CD14-positive monocyte (primary cell): ENCODE measurements at regions not wholly inside any gene's neighbourhood (a gene's known extent, or its start where the extent isn't known, plus 50 kb on each side); places are given as distances from the start of the nearest gene placed in this dataset.

Experiments used
- DNase-seq, 3 donors: peaks; one replicate each; pipeline ENCODE4 v3.0.0-alpha.2; 2011 to 2022
- H2AFZ ChIP-seq: 2 replicates; pipeline ENCODE4 v1.6.0; 2012; ENCODE audit warnings: mild to moderate bottlenecking, low read depth, low read length, inconsistent platforms; ENCODE audit not compliant: insufficient read depth, poor library complexity, severe bottlenecking
- H3K27ac ChIP-seq, 2 donors: 1 replicate in 1 of 2; 2 replicates in 1 of 2; pipeline ENCODE4 v1.5.1; 2012 to 2013; ENCODE audit warnings: low read length in 2 of 2, control low read depth in 1 of 2, inconsistent platforms in 1 of 2, low read depth in 1 of 2, mild to moderate bottlenecking in 1 of 2
- H3K27me3 ChIP-seq, 2 donors: one replicate each; pipeline versions ENCODE4 v1.6.0 to v1.6.1; 2011 to 2013; ENCODE audit warnings: low read length in 2 of 2; ENCODE audit not compliant: control insufficient read depth in 2 of 2, insufficient read depth in 2 of 2
- H3K36me3 ChIP-seq, 2 donors: replicated peaks in 1 of 2; 1 replicate in 1 of 2; 2 replicates in 1 of 2; pipeline versions ENCODE4 v1.5.1 to v1.6.1; 2012 to 2013; ENCODE audit warnings: low read length in 2 of 2, control low read depth in 1 of 2, inconsistent platforms in 1 of 2, mild to moderate bottlenecking in 1 of 2; ENCODE audit not compliant: insufficient read depth in 2 of 2, control insufficient read depth in 1 of 2
- H3K4me1 ChIP-seq, 2 donors: 1 replicate in 1 of 2; 2 replicates in 1 of 2; pipeline versions ENCODE4 v1.5.1 to v1.6.1; 2012 to 2013; ENCODE audit warnings: low read length in 2 of 2, control low read depth in 1 of 2, inconsistent platforms in 1 of 2, mild to moderate bottlenecking in 1 of 2, moderate library complexity in 1 of 2; ENCODE audit not compliant: insufficient read depth in 2 of 2, control insufficient read depth in 1 of 2
- H3K4me2 ChIP-seq: replicated peaks from 2 replicates; pipeline ENCODE3; 2012; ENCODE audit warnings: low read length, moderate library complexity, mild to moderate bottlenecking; ENCODE audit not compliant: poor library complexity, severe bottlenecking; ENCODE audit errors: extremely low read depth
- H3K4me3 ChIP-seq, 3 experiments: fragments of 200-600 bp in 1 of 3; sonication (generic) in 1 of 3; replicated peaks in 1 of 3; 1 replicate in 2 of 3; 2 replicates in 1 of 3; pipeline ENCODE4 v1.5.1; 2011 to 2013; ENCODE audit warnings: low read length in 3 of 3, mild to moderate bottlenecking in 3 of 3, control low read depth in 2 of 3, low read depth in 2 of 3, inconsistent platforms in 1 of 3, moderate library complexity in 1 of 3
- H3K79me2 ChIP-seq: 2 replicates; pipeline ENCODE4 v1.6.0; 2012; ENCODE audit warnings: mild to moderate bottlenecking, control low read depth, inconsistent platforms, low read length, moderate library complexity; ENCODE audit not compliant: insufficient read depth
- H3K9ac ChIP-seq: 2 replicates; pipeline ENCODE4 v1.6.0; 2017; ENCODE audit warnings: low read length, mild to moderate bottlenecking; ENCODE audit not compliant: insufficient read depth, poor library complexity, severe bottlenecking
- H3K9me3 ChIP-seq, 2 donors: replicated peaks in 1 of 2; 1 replicate in 1 of 2; 2 replicates in 1 of 2; pipeline versions ENCODE4 v1.5.1 to v1.6.1; 2012 to 2013; ENCODE audit warnings: low read length in 2 of 2, control low read depth in 1 of 2; ENCODE audit not compliant: control insufficient read depth in 1 of 2, insufficient read depth in 1 of 2
- H4K20me1 ChIP-seq: 2 replicates; pipeline ENCODE4 v1.6.0; 2012; ENCODE audit warnings: mild to moderate bottlenecking, low read length, control low read depth, moderate library complexity; ENCODE audit not compliant: insufficient read depth
- H3K27ac Mint-ChIP-seq, 7 donors: one replicate each; pipeline ENCODE4 v1.8.0; 2020; ENCODE audit warnings: mild to moderate bottlenecking in 7 of 7, mixed read lengths in 7 of 7, moderate library complexity in 6 of 7, inconsistent platforms in 2 of 7
- H3K27me3 Mint-ChIP-seq, 3 donors: one replicate each; pipeline ENCODE4 v1.8.0; 2021 to 2022; ENCODE audit warnings: low read depth in 3 of 3, mild to moderate bottlenecking in 3 of 3, mixed read lengths in 3 of 3, moderate library complexity in 3 of 3, inconsistent platforms in 1 of 3
- H3K36me3 Mint-ChIP-seq, 2 donors: one replicate each; pipeline ENCODE4 v1.8.0; 2020; ENCODE audit warnings: mixed read lengths in 2 of 2, inconsistent platforms in 1 of 2, mild to moderate bottlenecking in 1 of 2
- H3K4me1 Mint-ChIP-seq: one replicate; pipeline ENCODE4 v1.8.0; 2020; ENCODE audit warnings: mild to moderate bottlenecking, mixed read lengths
- H3K4me3 Mint-ChIP-seq, 2 donors: one replicate each; pipeline ENCODE4 v1.8.0; 2020; ENCODE audit warnings: mild to moderate bottlenecking in 2 of 2, mixed read lengths in 2 of 2, moderate library complexity in 1 of 2
- H3K9me3 Mint-ChIP-seq, 7 donors: one replicate each; pipeline ENCODE4 v1.8.0; 2020 to 2022; ENCODE audit warnings: mixed read lengths in 7 of 7, mild to moderate bottlenecking in 6 of 7, moderate library complexity in 6 of 7, inconsistent platforms in 2 of 7
- CTCF ChIP-seq: fragments of 200-600 bp; IDR thresholded peaks from one replicate; pipeline ENCODE4 v1.8.0; 2022; ENCODE audit warnings: antibody characterized with exemption, mild to moderate bottlenecking
- WGBS: methylation state at CpG from one replicate; pipeline ENCODE4 v1.1.5; 2013; ENCODE audit warnings: missing lambda C conversion rate; ENCODE audit not compliant: insufficient coverage; 5-methylcytosine and 5-hydroxymethylcytosine counted together
- intact Hi-C, 2 donors: fragments of 100-400 bp; cut with micrococcal nuclease; formaldehyde crosslinking; loops; one replicate each; pipeline versions ENCODE4 v1.15.0 to v1.15.1; 2023

- Mint-ChIP-seq H3K9me3 (peaks cover 0 to 2% (median 0%) of the 10 kb centered on the region in 7 donors), H3K27ac (no peak overlapping the region), H3K4me1 (no peaks in the 10 kb centered on the region), H3K27me3 (peaks cover 0 to 8% (median 7%) of the 10 kb centered on the region in 3 donors), H3K4me3 (no peak overlapping the region), H3K36me3 (no peaks in the 10 kb centered on the region)
- no peak for TF ChIP-seq CTCF
- H3K4me1 ChIP-seq, result no peaks in the 10 kb centered on the region
- no peak overlapping the region for H3K27ac ChIP-seq
- H3K4me3 ChIP-seq, result no peak overlapping the region
- no peaks in the 10 kb centered on the region for H3K27me3 ChIP-seq
- no peaks in the 10 kb centered on the region for H4K20me1 ChIP-seq
- DNase-seq, result no peak
- H3K9ac ChIP-seq, result no peak overlapping the region
- no peaks in the 10 kb centered on the region for H3K79me2 ChIP-seq
- H3K36me3 ChIP-seq, result no peaks in the 10 kb centered on the region
- WGBS, result no CpG with 5 or more reads among the region's 6 CpGs
- intact Hi-C loops, result no loop called here
- no peak overlapping the region for H2AFZ ChIP-seq
- H3K9me3 ChIP-seq, result no peaks in the 10 kb centered on the region
- no peak overlapping the region for H3K4me2 ChIP-seq
These were observed 497.5 kb downstream of the BCOR start for GRCh38 chrX:39600222-39600621.

GRCh38 chrX:39601231-39602177 is 496.3 kb downstream of the BCOR start:
- no peaks in the 10 kb centered on the region for H3K36me3 ChIP-seq
- H3K79me2 ChIP-seq, result no peaks in the 10 kb centered on the region
- H3K9ac ChIP-seq, result no peak overlapping the region
- no peaks in the 10 kb centered on the region for H3K4me1 ChIP-seq
- no peak overlapping the region for H3K27ac Mint-ChIP-seq
- TF ChIP-seq CTCF, result no peak
- H3K4me3 ChIP-seq, result no peak overlapping the region
- no peak overlapping the region for H2AFZ ChIP-seq
- 93% methylated on average over 5 of the region's 19 CpGs for WGBS
- H3K4me3 Mint-ChIP-seq, result no peak overlapping the region
- intact Hi-C loops, result no loop called here
- no peaks in the 10 kb centered on the region for H3K4me1 Mint-ChIP-seq
- H4K20me1 ChIP-seq, result no peaks in the 10 kb centered on the region
- DNase-seq, result no peak
- no peak overlapping the region for H3K27ac ChIP-seq
- H3K9me3 ChIP-seq, result peaks cover 0 to 2% of the 10 kb centered on the region in 2 donors
- no peak overlapping the region for H3K4me2 ChIP-seq
- H3K36me3 Mint-ChIP-seq, result no peaks in the 10 kb centered on the region
- peaks cover 0 to 10% (median 7%) of the 10 kb centered on the region in 3 donors for H3K27me3 Mint-ChIP-seq
- peaks cover 0 to 4% (median under 1%) of the 10 kb centered on the region in 7 donors for H3K9me3 Mint-ChIP-seq
- H3K27me3 ChIP-seq, result no peaks in the 10 kb centered on the region
